Stimulated activated CD8-positive, alpha-beta memory T cell treated with anti-CD3 and anti-CD28 coated beads, Interleukin-2, amount 100 ng/mL, for 1 hour (primary cell): ENCODE measurements at regions not wholly inside any gene's neighbourhood (a gene's known extent, or its start where the extent isn't known, plus 50 kb on each side); places are given as distances from the start of the nearest gene placed in this dataset.

ENCODE experiments used
- DNase-seq, 2 donors: peaks; one replicate each; pipeline ENCODE4 v3.0.0-alpha.2; 2020; ENCODE audit warnings: low read depth in 2 of 2

DNA sequence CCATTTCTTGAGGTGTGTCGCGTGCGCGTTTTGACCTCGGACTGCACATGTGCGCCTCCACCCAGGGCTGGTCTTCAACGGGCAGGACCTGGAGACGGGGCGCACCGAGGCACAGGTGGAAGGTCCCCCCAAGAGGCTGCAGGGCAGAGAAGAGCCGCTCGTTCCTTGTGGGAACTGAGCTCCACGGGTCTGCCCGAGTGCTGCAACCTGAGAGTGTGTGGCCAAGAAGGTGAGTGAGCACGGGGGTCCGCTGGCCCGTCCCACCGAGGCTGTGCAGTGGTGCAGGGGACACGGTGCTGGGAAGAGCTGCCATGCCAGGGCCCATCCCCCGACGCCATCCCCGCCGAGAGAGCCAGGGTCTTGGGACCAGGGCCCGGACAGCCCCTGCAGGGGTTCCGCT lies 268.3 kb downstream of the GALR1 start:
- no peak for DNase-seq

DNA sequence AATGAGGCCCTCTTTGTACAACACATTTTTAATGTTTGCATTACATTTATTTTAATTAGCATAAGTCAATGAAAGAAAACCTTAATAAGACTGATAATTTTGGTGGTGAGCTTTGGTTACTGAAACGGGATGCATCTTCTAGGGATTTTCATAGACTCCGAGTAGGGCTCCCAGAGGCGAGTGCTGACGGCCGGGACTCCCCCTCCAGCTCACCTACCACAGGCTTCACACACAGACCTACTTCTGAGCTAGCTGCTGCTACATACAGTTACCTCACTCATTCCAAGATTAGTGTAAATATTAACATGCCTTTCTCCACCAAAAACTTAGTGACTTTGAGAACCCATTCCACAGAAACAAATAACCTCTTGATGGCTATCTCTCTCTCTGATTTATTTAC lies 271.1 kb downstream of the GALR1 start:
- no peak for DNase-seq

DNA sequence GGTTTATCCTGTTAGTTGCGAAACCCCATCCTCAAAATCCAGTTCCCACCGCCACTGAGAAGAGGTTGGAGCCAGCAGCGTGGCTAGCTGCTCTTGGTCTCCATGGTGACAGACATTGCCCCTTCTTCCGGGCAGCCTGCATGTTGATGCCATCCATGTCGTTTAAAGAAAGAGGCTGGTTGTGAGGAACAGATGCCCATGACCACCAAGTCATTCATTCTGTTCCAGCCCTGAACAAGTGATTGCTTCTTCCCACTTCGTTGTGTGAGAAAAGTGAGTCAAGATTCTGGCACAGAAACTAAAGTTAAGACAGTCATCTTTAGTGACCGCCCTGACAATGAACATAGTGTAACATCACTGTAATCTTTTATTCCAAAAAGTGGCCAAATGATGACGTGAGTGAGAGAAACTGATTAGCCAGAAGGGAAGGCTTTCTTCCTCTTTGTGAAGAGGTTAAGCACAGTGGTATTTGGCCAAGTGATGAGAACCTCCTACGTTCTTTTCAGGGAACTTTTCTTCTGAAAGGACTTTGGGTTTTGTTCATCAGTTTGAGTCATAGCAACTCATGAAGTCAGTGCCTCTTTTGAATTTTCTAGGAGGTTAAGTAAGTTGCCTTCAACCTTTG lies 272.5 kb downstream of the GALR1 start:
- DNase-seq, result no peak

DNA sequence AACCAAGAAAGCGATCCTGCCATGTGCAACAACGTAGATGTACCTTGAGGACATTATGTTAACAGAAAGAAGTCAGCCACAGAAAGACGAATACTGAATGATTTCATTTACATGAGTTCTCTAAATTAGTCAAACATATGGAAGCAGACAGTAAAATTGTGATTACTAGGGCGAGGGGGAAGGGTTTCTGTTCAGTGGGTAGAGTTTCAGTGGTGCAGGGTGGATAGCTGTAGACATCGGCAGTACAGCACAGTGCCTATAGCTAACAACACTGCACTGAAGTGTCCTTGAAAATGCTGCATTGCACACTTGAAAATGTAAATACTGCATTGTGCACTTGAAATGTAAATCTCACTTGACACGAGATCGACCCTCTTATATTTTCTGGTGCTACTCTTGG lies 275.3 kb downstream of the GALR1 start:
- no peak for DNase-seq

DNA sequence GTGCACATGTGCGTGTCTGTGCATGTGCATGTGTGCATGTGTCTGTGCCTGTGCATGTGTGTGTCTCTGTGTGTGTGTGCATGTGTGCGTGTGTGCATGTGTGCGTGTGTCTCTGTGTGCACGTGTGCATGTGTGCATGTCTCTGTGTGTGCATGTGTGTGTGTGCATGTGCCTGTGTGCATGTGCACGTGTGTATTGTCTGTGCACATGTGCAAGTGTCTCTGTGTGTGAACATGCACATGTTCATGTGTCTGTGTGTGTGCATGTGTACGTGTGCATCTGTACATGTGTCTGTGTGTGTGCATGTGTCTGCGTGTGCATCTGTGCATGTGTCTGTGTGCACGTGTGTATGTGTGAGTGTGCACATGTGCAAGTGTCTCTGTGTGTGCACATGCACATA lies 277.3 kb downstream of the GALR1 start:
- no peak for DNase-seq

DNA sequence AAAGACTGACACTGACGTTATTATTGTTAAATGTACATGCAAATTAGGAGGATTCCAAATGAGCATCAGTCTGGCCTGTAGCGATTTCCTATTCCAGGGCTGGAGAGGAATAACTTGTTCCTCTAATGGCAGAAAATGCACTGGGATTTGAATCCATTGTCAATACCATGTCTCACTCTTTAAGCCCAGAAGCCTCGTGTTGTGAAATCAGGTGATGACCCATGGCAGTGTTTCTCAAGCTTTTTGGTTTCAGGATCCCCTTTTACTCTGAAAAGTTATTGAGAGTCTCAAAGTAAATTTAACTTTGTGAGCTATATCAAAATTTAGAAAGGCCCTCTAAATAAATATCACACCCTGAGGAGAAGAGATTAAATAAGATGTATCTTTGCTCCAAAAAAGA lies 279.2 kb downstream of the GALR1 start:
- no peak for DNase-seq

DNA sequence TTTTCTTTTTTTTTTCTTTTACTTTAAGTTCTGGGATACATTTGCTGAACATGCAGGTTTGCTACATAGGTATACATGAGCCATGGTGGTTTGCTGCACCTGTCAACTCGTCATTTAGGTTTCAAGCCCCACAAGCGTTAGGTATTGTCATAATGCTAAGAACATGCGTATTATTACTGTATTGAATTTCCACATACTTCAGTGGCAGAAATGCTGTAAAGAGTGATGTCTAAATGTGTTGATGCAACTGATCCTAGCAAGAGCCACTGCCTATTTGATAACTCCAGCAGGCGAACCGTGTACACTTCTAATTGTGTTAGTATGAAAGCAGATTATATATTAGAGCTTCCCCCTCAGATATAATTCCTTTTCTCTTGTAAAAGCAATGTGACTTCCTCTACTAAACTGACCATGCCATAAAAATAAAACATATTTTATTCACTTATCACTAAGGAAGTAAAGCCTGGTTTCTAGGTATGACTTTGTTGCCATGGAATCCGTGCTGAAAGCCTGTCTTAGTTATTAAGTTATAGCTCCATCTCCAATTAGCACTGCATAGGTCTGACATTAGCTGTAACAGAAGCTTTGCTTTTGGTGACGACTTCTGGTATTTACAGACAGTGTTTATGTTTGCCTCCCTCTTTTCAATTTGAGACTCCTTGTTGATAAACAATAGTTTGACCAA lies 280.0 kb downstream of the GALR1 start:
- no peak for DNase-seq

DNA sequence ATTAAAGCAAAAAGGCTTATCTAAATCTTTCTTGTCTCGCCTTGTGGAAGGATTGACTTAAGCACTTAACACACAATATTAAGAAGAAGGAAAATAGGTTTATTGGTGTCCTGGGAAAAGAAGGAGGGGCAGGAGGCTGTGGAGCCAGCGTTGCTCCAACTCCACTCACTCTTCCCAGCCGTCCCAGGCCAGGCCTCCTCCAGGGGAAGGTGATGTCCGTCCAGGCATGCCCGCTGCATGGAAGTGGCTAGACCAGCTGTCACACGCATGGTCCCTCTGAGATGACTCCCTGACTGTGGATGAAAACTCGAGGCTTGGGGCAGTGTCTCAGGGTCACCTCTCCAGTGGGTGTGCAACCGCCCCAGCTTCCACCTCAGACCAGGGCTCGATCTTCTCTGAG lies 281.1 kb downstream of the GALR1 start:
- DNase-seq, result no peak

DNA sequence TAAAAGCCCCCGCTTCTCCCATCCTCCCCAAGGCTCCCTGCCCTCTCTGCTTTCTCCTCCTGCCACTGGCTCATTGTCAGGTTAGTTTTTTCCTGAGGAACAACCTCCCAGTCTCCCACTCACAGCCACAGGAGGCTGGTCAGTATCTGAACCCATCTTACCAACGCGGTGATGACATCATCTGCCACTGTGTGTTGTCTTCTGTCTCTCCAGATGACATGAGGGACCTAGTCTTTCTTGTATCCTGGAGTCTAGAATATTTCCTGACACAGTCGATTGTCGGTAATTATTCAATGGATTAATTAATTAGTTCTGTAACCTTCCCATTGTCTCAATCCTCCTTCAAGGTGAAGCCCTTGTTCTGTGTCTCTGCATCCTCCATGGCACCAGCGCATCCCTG lies 290.2 kb downstream of the GALR1 start:
- no peak for DNase-seq

DNA sequence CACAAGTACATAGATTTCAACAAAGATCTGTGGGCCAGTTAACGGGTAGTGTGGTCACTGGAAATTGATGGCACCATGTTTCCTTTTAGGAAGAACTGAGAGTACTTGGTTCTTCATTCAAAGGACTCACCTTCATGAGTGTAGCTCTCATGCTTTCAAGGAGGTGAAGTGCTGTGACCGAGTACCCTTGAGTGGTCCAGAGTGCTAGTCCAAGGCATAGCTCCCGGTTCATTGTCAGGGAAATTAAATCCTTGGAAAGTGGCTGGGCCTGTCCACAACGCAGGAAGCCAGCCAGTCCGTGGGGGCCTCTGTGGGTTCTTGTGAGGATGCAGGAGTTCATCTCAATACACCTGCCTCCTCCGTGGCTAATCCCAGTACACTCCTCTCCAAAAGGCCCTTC lies 295.1 kb downstream of the GALR1 start:
- DNase-seq, result no peak

DNA sequence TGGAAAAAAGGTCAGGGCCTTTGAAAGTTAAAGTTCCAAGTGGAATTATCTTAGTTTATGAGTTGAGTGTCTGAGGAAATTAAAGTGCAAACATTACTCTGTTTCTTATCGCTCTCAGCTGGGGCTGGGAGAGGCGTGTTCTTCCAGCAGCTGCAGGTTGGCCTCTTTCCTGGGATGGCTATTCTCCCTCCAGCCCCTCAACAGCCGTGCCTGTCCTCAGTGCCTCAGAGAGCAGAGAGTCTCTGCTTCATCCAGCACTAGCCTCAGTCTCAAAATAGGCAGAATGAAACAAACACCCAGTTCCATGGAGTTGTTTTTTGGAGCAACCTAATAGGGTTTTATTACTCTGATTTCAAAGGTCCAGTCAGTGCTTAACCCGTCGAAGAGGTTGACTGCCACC lies 298.1 kb downstream of the GALR1 start:
- no peak for DNase-seq

DNA sequence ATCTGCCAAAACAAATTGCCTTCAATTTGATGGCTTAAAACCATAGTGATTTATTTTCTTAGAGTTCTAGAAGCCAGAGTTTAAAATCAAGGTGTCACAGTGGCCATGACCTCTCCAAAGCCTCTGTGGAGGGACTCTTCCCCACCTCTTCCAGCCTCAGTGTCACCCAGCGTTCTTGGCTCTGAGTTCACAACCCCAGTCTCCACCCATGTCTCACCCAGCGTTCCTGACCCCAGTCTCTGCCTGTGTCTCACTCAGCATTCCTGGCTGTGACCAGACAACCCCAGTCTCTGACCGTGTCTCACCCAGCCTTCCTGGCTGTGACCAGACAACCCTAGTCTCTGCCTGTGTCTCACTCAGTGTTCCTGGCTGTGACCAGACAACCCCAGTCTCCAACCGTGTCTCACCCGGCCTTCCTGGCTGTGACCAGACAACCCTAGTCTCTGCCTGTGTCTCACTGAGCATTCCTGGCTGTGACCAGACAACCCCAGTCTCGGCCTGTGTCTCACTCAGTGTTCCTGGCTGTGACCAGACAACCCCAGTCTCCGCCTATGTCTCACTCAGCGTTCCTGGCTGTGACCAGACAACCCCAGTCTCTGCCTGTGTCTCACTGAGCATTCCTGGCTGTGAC lies 299.3 kb downstream of the GALR1 start:
- no peak for DNase-seq

DNA sequence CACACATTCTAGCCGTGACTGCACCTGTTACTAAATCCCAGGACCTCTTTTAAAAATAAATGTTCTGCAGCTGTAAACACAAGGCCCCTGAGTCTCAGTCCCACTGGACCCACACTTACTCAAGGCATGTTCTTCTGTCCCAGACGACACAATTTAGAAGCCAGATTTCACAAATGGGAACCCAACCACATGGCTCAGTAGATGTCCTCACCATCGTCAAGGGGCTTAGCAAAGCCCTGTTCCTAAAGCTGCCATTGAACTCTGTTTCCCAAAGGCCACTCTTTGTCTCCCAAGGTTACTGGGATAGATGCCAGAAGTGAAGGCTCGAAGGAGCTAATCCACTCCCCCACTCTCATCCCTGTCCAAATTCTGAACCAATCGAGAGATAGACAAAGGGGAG lies 301.0 kb downstream of the GALR1 start:
- no peak for DNase-seq

DNA sequence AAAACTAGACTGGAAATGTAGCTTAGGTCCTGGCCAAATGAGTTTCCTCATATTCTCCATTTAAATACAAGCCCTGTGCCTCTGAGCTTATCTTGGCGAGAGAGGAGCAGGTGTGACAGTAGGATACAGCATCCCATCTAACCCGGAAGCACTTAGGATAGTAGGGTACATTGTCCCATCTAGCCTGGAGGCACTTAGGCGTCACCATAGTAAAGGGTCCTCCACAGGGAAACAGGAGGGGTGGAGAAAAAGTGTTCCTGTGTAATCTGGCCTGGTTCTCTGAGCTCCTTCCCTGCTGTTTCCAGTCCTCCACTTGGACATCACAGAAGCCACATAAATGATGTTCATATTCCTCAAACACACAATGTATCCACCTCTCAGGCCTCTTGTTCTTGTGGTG lies 301.4 kb downstream of the GALR1 start:
- no peak for DNase-seq

DNA sequence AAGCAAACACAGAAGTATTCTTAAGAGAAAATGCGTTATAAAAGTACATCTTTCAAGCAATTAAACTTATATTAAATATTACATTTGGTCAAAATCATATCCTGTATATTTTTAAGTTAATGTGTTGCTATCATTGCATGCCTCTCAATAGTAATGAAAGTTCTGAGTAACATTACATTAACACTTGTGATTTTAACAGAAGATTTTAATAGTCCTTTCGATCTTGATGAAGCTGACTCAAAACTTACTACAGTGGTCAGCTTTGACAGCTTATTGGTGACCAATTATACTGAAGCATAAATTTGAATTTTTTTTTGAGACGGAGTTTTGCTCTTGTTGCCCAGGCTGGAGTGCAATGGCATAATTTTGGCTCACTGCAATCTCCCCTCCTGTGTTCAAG lies 303.3 kb downstream of the GALR1 start:
- DNase-seq, result no peak

DNA sequence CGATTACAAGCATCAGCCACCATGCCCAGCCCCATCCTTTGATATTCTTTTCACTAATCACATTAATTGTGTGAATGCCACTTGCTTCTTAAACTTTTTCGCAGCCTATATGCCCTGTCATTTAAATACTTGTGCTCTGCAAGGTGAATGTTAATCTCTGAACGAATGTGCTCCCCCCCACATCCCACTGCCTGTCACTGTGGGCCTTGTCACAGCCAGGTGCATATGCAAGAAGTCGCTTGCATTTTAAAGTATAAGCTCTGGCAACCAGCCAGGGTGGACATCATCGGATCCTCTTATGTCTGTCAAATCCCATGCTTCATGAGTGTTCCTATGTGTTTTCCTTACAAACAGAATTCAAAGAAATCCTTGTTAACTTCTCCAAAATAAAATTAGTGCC lies 304.4 kb downstream of the GALR1 start:
- DNase-seq, result no peak

DNA sequence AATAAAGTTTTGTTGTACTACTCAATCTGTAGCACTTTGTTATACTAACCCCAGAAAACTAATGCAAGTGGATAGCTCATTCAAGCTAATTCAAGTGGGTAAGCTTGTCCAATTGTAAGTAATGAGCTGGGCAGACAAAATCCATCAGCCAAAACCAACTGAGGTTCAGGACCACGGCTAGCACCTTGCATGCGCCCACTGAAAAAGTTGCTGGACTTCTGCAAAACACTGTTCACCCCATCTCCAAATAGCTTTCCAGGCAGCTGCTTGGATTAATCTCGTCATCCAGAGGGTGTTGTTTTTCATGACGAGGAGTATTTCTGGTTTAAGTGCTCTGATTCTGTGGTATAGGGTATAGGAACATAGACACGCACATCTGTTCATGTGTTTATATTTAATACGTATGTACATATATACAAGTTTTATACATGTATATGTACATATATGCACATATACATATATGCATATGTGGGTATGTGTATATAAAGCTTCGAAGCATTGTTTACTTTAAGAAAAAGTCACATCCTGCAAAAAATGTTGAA lies 307.5 kb downstream of the GALR1 start:
- DNase-seq, result no peak

DNA sequence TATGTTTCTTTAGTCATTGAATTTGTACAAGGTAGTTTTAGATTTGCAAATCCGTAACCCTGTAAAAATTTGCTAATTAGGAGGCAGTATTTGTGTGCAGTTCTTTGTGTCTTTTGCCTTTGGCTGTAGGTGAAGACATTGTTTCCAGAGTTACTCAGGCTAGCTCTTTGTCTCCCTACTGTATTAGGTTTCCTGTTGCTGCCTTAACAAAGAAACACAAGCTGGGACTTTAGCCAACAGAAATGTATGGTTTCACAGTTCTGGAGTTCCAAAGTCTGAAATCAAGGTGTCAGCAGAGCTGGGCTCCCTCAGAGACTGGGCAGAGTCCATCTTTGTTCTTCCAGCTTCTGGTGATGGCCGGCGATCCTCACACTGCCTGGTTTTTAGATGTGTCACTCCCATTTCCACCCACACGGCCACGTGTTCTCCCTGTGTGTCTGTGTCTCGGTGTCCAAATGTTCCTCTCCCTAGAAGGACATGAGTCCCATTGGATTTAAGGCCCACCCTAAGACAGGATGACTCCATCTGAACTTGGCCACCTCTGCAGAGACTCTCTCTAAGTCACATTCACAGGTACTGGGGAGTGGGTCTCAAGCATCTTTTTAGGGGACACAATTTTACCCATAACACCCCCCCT lies 309.7 kb downstream of the GALR1 start:
- DNase-seq, result no peak

DNA sequence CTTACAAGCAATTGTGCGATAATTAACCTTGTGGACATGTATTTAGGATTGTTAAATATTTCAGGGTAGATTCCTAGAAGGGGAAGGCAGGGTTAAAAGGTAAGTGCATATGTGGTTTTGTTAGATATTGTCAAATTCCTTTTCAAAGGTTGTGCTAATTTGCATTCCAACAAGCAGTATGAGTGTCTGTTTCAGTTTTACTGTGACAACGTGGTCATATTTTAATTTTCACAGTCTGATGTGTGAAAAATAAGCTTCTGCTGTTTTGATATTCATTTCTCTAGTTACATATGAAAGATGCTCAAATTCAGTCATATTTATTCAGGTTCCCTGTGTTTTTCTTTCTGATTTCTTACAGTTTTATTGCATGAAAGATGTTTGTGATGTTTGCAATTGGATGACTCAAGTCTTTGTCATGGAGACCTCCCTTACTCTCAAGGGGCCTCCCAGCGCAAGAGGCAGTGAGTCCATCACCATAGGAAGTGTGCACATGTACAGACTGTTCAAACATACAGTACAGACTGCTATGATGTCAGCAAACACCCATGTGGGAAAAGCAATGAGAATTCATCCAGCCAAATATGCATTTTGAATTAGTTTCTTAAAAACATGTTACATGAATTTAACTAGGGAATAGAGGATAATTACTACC lies 310.8 kb downstream of the GALR1 start:
- no peak for DNase-seq

DNA sequence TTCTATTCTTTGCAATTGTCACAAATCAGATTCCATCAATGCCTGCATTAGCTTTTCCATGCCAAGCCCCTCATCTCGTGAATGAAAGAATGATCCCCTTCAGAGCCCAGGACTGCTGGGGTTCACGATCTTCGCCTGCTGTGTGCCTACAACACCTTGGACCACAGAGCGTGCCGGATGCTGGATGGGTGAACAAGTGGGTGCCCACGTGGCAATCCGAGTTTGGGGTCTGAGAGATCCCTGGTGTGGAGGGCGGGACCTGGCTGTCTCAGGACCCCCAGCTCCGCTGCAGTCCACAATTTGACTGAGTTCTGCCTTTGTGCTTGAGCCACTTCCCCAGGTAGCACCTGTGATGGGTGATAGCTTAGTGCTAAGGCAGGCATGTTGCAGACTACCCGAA lies 317.0 kb downstream of the GALR1 start:
- no peak for DNase-seq

DNA sequence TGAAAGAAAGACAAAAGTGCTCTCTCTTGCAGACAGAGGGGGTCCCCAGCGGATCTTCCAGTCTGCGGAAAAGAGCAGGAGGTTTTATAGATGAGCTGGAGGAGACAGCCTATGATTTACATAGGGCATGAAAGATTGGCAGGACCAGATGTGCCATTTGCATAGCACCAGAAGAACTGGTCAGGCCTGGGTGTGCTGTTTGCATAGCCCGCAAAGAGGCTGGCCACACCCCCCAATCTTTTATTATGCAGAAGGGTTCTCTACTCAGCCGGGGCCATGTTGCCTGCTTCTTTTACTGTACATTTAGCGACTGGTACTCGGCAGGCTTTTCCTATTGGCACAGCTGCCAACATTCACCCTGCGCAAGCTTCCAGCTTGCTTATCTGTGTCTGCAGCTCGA lies 317.6 kb downstream of the GALR1 start:
- DNase-seq, result no peak

DNA sequence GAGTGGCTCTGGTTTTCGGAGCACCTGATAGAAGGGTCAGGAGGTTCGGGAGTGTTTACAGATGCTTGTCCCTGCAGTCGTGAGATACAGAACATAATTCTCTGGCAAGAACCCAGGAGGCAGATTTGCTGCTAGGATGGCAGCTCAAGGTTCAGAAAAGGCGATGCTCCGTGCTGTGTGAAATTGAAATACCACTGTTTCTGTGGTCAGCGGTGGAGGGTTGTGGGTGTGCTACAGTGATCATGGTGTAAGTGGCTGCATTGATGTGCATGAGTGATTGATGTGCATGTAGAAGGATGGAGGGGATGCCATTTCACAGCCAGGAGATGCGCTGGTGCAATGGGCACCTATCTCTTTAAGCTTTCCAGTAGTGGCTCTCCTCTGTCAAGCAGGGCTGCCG lies 322.1 kb downstream of the GALR1 start:
- DNase-seq, result no peak
